ENCODE measurements at regions not wholly inside any gene's neighbourhood (a gene's known extent, or its start where the extent isn't known, plus 50 kb on each side); places are given as distances from the start of the nearest gene placed in this dataset.

DNA sequence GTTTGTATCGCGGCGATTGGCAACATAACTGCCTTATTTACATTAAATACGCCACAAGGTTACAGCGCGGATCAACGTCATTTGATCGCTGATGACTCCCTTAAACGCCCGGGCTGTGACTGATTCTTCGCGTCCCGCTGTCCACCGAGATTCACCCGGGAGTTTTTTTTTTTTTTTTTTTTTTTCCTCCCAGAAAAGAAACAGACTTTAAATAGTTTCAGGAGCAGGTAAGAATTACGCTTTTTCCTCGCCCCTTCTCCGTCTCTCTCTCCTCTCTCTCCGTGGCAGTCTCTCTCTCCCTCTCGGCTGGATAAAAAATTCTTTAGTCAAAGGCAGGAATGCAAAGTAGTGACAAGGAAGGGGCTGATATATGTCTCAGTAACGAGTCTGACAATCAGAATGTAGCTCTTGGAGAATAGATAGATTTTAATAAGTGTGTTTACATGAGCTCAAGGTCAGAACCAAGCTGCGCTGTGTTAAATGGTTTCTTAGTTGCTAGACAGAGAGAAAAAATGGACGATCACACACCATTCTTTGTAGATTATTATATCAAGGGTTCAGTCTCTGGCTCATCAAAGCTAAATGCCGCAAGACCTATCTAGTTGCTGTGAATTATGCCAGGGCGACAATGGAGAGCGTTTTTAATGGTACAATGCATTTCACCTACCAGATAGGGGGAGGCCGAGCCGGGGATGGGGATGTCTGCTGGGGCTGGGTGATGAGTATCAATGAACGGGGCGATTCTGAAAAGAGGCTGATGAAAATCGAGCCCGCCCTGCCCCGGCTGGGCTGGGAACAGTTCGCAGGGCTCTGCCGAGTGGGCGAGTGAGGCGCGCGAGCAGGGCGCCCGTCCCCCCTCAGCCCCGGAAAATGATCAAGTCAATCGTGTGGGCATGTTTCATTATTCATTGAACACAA is 147.2 kb upstream of the ZNF536 start:
- peaks cover 2% of the 10 kb centered on the region for H3K36me3 Mint-ChIP-seq (ENCODE audit: low read depth)
- peaks cover 64% of the 10 kb centered on the region for H3K27me3 Mint-ChIP-seq
- H3K27ac Mint-ChIP-seq: no peak overlapping the region
- peaks cover 20% of the 10 kb centered on the region for H3K4me1 Mint-ChIP-seq (ENCODE audit: low read depth)
- H3K4me3 Mint-ChIP-seq: peak overlapping the region; percentile 65
- no peaks in the 10 kb centered on the region for H3K9me3 Mint-ChIP-seq
- CTCF ChIA-PET: no interaction called here
- POLR2A ChIA-PET: no interaction called here
- TF ChIP-seq, protein P1, sequence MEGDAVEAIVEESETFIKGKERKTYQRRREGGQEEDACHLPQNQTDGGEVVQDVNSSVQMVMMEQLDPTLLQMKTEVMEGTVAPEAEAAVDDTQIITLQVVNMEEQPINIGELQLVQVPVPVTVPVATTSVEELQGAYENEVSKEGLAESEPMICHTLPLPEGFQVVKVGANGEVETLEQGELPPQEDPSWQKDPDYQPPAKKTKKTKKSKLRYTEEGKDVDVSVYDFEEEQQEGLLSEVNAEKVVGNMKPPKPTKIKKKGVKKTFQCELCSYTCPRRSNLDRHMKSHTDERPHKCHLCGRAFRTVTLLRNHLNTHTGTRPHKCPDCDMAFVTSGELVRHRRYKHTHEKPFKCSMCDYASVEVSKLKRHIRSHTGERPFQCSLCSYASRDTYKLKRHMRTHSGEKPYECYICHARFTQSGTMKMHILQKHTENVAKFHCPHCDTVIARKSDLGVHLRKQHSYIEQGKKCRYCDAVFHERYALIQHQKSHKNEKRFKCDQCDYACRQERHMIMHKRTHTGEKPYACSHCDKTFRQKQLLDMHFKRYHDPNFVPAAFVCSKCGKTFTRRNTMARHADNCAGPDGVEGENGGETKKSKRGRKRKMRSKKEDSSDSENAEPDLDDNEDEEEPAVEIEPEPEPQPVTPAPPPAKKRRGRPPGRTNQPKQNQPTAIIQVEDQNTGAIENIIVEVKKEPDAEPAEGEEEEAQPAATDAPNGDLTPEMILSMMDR (IDR thresholded peaks at IDR 0.05): no peak
- intact Hi-C loops (cut with micrococcal nuclease): loop anchor here (10.0 kb wide), 1 partner anchor 430 kb away; no protein-coding TSS in a partner anchor
- DNase-seq (peak; percentile 27), ATAC-seq (no peak)

DNA sequence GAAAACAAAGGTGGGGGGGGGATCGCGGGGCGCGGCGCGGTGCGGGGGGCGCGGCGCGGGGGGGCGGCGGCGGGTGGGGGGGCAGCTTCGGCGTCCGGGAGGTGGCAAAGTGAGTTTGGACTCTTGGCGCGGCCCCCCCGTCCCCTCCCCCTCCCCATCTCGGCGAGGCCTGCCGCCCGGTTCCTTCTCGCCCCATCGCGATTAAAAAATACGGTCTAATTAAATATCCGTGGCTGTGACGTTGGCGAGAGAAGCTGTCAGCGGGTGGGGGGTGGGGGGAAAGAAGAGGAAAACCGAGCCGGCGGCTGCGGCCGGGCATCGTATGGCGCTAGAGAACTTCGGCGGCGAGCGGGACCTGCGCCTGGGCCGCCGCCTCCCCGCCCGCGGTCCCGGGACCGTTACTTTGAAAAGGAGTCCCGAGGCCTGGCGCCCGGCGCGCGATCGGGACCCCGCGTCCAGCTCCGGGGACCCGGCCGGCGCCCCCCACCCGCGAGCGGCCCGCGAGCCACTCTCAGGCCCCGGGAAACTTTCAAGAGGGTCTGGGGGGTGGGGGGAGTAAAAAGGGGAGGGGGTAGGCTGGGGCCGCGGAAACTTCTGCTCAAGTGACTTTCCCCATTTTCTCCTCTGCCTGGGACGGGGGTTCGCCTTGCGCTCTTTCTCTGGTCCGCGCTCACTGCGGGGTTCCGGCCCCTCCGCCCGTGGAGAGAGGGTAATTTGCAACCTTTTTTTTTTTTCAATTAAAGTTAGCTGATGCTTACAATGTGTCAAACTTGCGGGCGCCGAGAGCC is 146.3 kb upstream of the ZNF536 start:
- CTCF ChIA-PET: no interaction called here
- ATAC-seq (no peak), DNase-seq (no peak)
- H3K9me3 Mint-ChIP-seq: no peaks in the 10 kb centered on the region
- H3K27ac Mint-ChIP-seq: no peak overlapping the region
- POLR2A ChIA-PET: no interaction called here
- peaks cover 65% of the 10 kb centered on the region for H3K27me3 Mint-ChIP-seq
- TF ChIP-seq, protein P1 (IDR thresholded peaks at IDR 0.05): no peak
- intact Hi-C loops (cut with micrococcal nuclease): loop anchor here (10.0 kb wide), 1 partner anchor 429 kb away; no protein-coding TSS in a partner anchor
- peak overlapping the region; percentile 65 for H3K4me3 Mint-ChIP-seq
- peaks cover 2% of the 10 kb centered on the region for H3K36me3 Mint-ChIP-seq (ENCODE audit: low read depth)
- peaks cover 20% of the 10 kb centered on the region for H3K4me1 Mint-ChIP-seq (ENCODE audit: low read depth)

- intact Hi-C loops (cut with micrococcal nuclease): loop anchor here (10.0 kb wide), 1 partner anchor 428 kb away; no protein-coding TSS in a partner anchor
- ChIA-PET POLR2A (no interaction called here), CTCF (no interaction called here)
- DNase-seq (peak; percentile 3), ATAC-seq (no peak)
- peaks cover 20% of the 10 kb centered on the region for H3K4me1 Mint-ChIP-seq (ENCODE audit: low read depth)
- TF ChIP-seq, protein P1 (IDR thresholded peaks at IDR 0.05): no peak
- peak overlapping the region; percentile 73 for H3K4me3 Mint-ChIP-seq
- peaks cover 65% of the 10 kb centered on the region for H3K27me3 Mint-ChIP-seq
- no peak overlapping the region for H3K27ac Mint-ChIP-seq
- peaks cover 2% of the 10 kb centered on the region for H3K36me3 Mint-ChIP-seq (ENCODE audit: low read depth)
- no peaks in the 10 kb centered on the region for H3K9me3 Mint-ChIP-seq
These were observed 145.6 kb upstream of the ZNF536 start for GRCh38 chr19:30226464-30227011.

- DNase-seq (no peak), ATAC-seq (no peak)
- peak overlapping the region; percentile 73 for H3K4me3 Mint-ChIP-seq
- POLR2A ChIA-PET: no interaction called here
- CTCF ChIA-PET: no interaction called here
- H3K9me3 Mint-ChIP-seq: no peaks in the 10 kb centered on the region
- intact Hi-C loops (cut with micrococcal nuclease): loop anchor here (10.0 kb wide), 1 partner anchor 428 kb away; no protein-coding TSS in a partner anchor
- H3K27me3 Mint-ChIP-seq: peaks cover 63% of the 10 kb centered on the region
- peaks cover 2% of the 10 kb centered on the region for H3K36me3 Mint-ChIP-seq (ENCODE audit: low read depth)
- H3K27ac Mint-ChIP-seq: no peak overlapping the region
- H3K4me1 Mint-ChIP-seq (ENCODE audit: low read depth): peaks cover 20% of the 10 kb centered on the region
- TF ChIP-seq, protein P1 (IDR thresholded peaks at IDR 0.05): no peak
These were observed 145.1 kb upstream of the ZNF536 start for GRCh38 chr19:30227012-30227621.
